Stimulated activated CD4-positive, alpha-beta T cell treated with anti-CD3 and anti-CD28 coated beads, Interleukin-2, amount 100 ng/mL, for 4 hours (primary cell): ENCODE measurements at regions not wholly inside any gene's neighbourhood (a gene's known extent, or its start where the extent isn't known, plus 50 kb on each side); places are given as distances from the start of the nearest gene placed in this dataset.
"Not testable (repeated sequence)": the region's sequence is repeated elsewhere in the genome, so short reads cannot be mapped to it uniquely, and the experiment has no call there.

Experiments used
- DNase-seq: peaks from one replicate; pipeline ENCODE4 v3.0.0-alpha.2; 2020; ENCODE audit warnings: low read depth

DNA sequence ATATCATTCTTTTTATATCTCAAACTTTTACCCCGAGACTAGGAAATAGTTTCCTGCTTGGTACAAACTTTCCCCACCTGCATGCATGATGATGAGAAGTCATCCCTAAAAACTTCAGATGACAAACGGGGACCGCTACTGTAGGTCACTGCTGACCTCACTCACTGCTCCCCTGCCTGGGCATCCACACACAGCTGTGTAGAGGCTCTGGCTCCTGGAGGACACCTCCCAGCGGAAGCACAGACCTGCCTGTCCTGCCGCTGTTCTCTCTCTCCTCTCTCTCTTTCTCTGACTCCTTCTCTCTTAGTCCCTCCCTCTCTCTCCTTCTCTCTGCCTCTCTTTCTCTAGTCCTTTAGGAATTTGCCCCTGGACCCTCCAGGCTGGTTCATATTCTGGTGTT is 202.9 kb upstream of the PITRM1 start:
- no peak for DNase-seq

DNA sequence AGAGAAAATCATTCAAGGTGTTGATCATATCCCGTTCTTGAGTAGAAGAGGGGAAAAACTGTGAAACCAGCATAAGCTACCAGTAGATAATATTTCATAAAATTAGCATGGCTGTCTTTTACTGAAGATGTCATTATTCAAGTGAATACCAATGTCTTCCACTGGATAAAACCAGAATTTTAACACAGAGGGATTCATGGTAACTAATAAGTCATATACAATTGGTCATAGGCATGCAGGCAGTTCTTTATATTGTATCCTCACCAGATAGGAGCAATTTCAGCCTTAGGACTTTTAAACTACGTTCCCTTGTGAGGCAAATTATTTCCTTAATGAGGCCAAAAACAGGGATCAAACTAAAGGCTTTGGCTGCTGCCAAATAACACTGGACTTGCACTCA is 202.3 kb upstream of the PITRM1 start:
- DNase-seq: no peak

DNA sequence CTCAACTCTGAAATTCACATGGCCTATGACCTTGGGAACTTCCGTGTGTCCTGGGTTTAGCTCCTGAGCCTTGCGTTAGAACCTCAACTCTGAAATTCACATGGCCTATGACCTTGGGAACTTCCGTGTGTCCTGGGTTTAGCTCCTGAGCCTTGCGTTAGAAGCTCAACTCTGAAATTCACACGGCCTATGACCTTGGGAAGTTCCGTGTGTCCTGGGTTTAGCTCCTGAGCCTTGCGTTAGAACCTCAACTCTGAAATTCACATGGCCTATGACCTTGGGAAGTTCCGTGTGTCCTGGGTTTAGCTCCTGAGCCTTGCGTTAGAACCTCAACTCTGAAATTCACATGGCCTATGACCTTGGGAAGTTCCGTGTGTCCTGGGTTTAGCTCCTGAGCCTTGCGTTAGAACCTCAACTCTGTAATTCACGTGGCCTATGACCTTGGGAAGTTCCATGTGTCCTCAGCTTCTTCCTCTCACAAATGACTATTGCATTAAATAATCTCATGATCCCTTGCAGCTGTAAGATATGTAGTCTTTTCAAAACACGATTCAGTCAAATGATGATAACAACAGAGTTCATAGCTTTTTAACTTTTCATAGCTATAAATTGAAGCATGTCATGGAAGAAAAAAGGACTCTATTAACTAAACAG is 200.9 kb upstream of the PITRM1 start:
- not testable (repeated sequence) for DNase-seq

DNA sequence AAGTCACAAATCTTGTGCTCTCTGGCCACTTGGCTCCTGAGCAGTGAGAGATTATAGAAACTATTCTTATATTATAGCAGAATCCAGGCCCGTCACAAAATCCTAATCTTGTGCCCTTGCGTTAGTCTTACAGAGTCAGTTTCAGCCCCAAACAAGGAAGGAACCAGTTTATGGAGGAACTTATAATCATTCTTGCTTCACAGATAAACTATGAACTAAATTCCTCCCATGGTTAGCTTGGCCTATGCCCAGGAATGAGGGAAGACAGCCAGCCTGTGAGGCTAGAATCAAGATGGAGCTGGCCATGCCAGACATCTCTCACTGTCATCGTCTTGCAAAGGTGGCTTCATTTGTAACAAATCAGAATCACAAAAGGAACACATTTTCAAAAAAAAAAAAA is 199.7 kb upstream of the PITRM1 start:
- DNase-seq: no peak

DNA sequence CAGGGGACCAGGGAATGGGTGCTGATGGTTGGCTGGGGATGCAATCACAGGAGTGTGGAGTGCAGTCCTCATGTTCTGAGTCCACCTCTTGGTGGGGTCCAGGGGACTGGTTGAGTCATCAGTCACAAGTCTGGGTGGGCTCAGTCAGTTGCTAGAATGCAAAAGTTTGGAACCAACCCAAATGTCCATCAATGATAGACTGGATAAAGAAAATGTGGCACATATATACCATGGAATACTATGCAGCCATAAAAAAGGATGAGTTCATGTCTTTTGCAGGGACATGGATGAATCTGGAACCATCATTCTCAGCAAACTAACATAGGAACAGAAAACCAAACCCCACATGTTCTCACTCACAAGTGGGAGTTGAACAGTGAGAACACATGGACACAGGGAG is 199.0 kb upstream of the PITRM1 start:
- not testable (repeated sequence) for DNase-seq

DNA sequence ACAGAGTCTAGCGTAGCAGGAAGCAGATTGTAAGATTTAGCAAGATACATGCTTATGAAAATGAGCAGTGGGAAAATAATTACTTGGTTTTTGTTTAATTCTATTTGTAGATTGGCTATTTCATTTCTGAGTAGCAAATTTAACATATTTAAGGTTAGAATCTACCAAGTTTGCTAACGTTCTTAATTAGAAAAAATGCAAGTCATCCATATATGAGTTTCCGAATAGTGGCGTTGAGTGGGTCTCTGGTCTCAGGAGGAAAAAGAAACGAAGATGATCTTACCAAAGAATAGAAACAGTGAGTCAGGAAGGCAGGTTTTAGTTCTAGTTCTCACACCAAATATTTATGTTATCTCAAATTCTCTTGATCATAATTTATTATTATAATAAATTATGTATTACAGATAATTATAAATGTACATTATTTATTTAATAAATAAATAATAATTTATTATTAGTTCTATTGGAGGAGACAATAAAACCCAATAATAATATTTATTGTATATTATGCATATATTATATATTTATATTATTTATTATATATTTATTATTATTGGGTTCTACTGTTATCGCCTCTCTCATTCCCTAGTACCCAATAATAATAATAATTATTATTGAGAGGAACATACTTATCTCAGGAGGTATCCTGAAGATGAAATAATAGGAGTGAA is 194.3 kb upstream of the PITRM1 start:
- no peak for DNase-seq

DNA sequence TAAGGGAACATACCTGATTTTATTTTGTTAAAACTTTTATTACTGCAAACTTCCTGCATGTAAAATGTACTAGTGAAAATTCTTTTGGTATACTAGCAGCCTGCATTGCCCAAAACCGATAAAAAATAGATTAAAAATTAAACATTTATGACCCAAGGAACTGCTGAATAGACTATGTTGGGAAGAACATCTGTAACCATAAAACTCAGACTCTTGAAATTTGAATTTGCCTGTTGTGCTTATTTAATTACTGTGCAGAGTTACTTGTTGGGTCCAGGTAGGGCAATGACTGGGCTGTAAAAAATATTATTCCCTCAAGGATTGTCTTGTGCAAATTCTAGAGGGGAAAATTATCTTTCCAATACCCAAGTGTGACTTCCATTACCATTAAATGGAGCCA is 193.5 kb upstream of the PITRM1 start:
- no peak for DNase-seq

DNA sequence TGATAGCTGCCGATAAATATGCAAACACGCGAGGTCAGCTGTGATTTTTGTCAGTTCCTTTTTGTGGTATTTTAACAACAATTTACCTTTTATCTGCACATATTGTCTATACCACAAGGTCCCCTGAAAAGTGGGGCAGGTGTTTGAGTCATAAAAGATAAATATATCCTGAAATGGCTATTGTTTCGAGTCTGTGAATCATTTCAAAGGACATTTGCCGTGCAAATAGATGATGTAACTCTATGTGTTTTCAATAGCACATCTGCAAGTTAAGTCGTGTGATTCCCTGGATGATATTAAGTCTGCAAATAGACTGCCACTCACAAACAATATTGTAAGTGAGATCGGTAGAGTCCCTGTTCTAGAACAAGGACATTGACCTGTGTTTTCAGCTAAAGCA is 193.0 kb upstream of the PITRM1 start:
- DNase-seq: no peak

DNA sequence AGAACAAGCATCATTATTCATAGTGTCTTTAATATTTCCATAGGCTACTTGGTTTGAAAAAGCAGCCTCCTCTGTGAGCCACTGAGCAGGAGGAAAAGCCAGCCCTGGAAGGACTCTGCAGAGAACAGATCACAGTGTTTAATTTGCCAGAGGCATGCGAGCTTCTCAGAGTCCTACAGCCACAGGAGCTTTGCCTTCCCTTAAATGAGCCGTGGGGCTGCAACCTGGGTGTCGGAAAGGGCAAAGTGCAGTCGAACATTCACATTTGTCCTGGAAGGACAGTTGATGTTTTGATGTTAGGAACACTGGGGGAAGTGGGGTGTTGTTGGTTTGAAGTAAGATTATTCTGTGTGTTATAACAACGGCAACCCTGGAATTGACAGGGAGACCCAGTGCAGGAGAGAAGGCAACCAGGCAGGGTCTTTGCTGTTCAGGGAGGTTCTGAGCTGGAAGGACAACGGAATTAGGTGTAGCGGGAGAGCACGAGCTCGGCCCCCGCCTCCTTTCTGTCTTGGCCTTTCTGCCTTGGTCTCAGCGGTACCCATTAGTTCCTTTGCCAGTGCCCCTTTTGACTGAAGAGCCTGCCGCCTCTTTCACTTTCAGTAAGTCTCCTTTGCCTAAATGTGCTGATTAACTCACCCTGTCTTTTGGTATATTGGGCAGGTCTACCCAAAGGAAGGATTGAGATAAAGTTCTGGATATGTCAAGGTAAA is 192.3 kb upstream of the PITRM1 start:
- no peak for DNase-seq

DNA sequence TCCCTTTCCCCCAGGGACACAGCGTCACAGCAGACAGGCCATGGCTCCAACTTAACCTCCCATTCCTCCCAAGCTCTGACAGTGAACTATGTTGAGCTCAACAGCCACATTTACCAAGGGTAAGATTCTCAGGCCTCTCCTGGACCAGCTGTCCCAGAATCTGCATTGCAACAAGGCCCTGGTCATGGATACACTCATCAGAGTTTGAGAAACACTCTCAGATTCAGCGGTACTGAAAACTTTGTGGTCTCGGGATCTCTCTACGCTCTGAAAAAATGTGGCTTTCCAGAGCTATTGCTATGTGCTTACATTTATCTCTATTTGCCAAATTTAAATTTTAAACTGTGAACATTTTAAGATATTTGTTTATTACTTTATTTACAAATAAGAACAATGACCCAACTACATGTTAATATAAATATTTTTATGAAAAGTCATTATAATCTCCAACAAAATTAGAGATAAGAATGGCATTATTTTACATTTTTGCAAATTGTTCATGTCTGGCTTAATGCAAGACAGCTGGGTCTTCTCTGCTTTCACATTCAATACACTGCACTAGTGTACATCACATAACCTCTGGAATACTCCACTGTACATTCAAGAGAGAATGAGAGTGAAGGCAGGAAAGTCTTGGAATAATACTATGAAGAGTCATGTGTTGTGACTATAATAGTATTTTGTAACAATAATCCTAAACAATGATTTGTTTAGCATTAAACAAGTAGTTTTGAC is 190.9 kb upstream of the PITRM1 start:
- no peak for DNase-seq

DNA sequence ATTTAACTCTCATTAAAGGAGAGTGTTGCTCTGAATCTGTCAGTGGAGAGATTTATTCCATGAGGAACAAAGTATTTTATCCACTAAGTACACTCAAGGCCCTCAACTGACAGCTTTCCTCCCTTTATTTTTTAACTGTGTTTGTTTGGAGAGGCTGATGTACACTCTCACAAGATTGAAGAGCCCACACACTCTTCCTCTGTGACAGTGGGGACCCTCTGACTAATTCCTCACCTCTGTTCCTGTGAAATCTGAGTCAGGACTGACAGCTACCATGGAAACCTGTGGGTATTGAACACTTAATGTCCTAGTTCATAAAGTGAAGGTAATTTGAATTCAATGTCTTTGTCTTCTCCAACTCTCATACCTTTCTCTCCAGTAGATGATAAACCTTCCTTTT is 189.8 kb upstream of the PITRM1 start:
- DNase-seq: no peak

DNA sequence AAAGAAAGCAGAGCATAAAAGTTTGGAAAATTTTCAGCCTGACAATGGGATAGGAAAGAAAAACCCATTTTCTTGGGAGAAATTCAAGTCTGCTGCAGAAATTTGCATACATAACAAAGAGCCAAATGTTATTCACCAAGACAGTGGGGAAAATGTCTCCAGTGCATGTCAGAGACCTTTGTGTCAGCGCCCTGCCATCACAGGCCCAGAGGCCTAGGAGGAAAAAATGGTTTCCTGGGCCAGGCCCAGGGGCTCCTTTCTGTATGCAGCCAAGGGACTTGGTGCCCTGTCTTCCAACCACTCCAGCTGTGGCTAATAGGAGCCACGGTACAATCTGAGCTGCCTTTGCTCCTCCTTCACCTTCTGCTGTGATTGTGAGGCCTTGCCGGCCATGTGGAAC is 189.1 kb upstream of the PITRM1 start:
- DNase-seq: no peak

DNA sequence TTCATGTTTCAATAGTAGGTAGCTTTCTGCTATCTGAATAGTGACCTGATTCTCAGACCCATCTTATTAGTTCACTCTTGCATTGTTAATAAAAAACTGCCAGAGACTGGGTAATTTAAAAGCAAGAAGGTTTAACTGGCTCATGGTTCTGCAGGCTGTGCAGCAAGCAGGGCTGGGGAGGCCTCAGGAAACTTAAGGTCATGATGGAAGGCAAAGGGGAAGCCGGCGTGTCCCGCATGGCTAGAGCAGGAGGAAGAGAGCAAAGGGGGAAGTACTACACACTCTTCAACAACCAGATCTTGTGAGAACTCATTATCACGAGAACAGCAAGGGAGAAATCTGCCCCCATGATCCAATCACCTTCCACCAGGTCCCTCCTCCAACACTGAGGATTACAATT is 185.2 kb upstream of the PITRM1 start:
- DNase-seq: no peak

DNA sequence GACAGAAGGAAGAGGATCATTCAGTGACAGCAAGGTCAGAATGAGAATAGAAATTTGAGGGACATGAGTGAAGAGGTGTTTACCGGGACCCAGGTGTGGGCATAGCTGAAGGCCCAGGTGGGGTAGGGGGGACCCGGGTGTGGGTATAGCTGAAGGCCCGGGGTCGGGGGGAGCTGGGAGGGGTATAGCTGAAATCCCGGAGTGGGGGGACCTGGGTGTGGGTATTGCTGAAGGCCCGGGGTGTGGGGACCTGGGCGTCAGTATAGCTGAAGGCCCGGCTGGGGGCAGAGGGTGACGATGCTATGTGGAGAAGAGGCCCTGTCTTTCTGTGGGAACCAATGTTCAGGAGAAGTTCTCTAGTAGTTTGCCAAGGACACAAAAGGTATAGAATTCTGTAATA is 183.0 kb upstream of the PITRM1 start:
- no peak for DNase-seq

DNA sequence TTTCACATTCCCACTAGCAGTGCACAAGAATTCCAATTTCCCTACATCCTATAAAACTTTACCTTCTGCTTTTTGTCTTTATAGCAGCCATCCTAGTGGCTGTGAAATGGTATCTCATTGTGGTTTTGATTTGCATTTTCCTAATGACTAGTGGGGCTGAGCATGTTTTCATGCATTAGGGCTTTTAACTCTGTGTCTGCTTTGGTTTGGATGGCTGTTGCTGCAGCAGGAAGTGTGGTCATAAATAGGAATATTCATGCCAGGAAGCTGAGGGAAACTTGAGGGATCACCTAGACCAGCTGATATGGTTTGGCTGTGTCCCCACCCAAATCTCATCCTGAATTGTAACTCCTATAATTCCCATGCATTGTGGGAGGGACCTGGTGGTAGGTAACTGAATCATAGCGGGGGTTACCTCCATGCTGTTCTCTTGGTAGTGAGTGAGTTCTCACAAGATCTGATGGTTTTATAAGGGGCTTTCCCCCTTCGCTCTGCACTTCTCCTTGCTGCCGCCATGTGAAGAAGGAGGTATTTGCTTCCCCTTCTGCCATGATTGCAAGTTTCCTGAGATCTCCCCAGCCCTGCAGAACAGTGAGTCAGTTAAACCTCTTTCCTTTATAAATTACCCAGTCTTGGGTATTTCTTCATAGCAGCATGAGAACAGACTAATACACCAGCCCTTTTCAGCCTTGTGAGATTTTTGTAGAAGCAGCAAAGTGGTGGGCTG is 181.8 kb upstream of the PITRM1 start:
- DNase-seq: no peak

DNA sequence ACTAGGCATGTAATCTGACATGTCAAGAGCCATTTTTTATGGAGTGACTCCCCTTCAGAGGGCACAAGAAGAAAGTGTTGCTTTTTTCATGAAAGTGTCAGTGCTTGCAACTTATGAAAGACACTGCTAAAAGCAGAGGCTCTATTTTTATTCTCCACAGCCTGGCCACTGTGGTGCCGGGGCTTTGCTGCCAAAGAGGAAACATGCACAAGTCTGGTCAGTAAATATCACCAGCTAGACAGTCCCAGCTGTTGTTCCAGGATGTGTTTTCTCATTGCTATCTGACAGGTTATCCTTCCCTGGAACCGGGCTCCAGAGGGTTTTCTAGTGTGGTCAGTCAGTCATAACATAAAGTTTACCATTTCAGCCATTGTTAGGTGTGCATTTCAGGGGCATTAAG is 180.7 kb upstream of the PITRM1 start:
- DNase-seq: no peak

DNA sequence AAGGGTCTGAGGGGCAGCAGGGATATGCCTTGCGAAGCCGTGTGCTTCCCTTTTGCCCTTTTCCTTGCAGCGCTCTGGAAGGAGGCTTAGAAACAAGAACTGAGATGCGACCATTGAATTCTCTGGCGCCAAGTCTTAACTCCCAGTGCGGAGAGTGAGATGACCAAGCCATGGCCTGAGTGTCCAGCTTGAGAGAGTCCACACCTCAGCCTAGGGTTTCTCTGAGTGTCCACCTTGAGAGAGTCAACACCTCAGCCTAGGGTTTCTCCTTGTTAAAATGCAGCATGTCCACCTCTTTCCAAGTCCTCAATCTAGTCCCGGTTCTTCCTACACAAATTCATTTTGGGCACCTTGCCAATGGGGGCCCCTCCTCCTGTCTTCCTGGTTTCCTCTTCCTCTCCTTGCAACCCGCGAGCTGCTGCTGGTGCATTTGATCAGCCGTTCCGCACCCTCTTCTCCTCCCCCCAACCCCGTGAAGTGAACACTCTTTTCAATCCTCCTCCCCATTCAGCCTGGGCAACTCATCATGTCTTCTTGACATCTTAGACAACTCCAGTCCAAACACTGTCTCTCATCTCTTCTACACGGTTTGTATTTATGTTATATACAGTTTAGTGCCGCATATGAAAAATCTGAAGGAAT is 178.2 kb upstream of the PITRM1 start:
- DNase-seq: no peak

DNA sequence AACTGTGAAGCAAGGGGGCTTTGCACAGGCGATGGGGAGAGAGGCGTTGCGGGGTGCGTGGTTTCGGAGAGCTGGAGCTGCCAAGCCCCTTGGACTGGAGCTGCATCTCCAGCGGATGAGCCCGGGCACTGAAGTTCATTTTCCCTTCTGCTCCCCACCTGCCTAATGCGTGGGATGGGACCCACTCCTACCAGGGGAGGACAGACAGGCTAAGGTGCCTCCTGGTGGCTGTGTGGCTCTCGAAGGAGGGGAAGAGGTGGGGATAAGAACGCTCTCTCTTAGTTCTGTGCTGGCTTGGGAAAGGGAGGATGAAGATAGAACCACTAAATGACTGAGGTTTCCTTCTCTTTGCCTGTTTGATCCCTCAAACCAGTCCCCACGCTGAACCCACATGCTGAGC is 177.6 kb upstream of the PITRM1 start:
- DNase-seq: no peak

DNA sequence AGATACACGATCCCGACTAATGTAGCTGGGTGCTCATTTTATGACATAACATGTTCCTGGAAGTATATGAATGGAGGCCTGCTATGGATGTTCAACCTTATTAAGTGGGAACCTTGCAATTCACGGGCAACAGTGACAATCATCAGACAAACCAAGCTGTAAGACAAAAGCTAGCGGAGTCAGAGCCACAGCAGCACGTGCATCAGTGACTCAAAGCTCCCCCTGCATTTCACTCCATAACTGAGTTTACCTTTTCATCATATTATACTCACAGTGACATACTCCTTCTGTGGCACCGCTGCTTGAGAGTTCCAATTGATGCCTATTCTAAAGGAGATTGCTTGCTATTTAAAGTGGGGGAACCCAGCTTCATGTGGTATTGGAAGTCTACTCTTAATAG is 176.0 kb upstream of the PITRM1 start:
- DNase-seq: no peak

DNA sequence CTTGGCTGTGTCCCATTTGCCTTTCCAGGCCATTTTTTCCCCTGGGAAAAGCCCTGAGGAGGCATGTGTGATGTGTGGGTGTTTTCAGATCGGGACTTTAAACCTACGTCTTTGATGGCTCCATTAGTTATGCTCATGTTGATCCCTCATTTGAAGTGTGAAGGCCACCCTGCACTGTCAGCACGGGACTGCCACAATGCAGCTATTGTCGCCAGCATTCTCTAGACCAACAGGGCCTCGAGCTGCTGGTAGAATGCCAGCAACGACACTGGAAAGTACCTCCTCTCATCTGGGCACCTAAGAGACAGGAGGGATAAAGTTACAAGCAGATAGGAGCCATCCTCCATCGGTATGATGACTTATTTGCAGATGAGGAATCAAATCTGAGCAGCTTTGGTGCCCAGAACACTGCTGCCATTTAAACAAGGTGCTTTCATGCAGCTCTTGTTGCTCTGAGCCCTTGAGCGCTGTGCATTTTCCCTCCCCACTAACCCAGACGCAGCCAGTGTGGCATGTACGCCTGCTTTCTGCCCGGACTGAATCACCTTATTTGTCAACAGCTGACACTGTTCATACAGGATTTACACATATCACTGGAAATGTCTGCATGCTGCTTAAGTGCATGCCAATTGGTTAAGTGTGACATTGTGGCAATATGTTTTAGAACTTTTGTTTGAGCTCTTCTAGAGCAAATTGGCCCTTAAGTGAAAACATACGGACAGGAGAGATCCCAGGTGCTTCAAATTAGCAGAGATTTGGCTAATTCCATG is 175.0 kb upstream of the PITRM1 start:
- DNase-seq: no peak

DNA sequence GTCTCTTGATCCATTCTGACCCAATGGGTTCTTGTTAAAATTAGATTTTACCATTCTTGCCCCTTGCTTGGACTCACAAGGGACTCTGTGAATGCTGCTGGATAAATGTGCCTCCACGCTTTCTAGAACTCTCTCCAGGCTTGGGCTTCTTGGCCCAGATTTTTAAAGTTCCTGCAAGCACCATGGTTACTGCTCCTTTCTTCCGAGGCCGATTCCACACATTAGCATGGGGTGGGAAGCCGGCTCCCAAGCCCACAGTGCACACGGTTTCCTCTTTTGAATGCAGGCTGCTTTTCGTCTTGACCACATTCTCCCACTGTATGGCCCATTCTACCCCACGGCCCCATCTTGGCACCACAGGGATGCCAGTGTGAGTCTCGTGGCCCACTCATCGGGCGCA is 174.3 kb upstream of the PITRM1 start:
- DNase-seq: no peak
